GM12878 (cell line): ENCODE measurements at regions not wholly inside any gene's neighbourhood (a gene's known extent, or its start where the extent isn't known, plus 50 kb on each side); places are given as distances from the start of the nearest gene placed in this dataset.

Experiments used
- CHD1 ChIP-seq: IDR thresholded peaks from 2 replicates; pipeline ENCODE4 v1.6.1; 2012; ENCODE audit warnings: low read depth, low read length, improper control_type of control experiment
- ZNF217 ChIP-seq: fragments of 450-650 bp; IDR thresholded peaks from 2 replicates; pipeline ENCODE4 v1.6.1; 2017; ENCODE audit warnings: antibody characterized with exemption, mild to moderate bottlenecking
- TF ChIP-seq, protein P1 (sequence below): fragments of 450-650 bp; IDR thresholded peaks from 2 replicates; pipeline ENCODE4 v1.6.1; 2018; ENCODE audit warnings: borderline replicate concordance, mild to moderate bottlenecking; ENCODE audit not compliant: partially characterized antibody
- TF ChIP-seq, protein P2 (sequence below): fragments of 150-350 bp; IDR thresholded peaks from 2 replicates; pipeline ENCODE4 v1.6.1; 2014; ENCODE audit warnings: mild to moderate bottlenecking, low read depth, low read length

DNA sequence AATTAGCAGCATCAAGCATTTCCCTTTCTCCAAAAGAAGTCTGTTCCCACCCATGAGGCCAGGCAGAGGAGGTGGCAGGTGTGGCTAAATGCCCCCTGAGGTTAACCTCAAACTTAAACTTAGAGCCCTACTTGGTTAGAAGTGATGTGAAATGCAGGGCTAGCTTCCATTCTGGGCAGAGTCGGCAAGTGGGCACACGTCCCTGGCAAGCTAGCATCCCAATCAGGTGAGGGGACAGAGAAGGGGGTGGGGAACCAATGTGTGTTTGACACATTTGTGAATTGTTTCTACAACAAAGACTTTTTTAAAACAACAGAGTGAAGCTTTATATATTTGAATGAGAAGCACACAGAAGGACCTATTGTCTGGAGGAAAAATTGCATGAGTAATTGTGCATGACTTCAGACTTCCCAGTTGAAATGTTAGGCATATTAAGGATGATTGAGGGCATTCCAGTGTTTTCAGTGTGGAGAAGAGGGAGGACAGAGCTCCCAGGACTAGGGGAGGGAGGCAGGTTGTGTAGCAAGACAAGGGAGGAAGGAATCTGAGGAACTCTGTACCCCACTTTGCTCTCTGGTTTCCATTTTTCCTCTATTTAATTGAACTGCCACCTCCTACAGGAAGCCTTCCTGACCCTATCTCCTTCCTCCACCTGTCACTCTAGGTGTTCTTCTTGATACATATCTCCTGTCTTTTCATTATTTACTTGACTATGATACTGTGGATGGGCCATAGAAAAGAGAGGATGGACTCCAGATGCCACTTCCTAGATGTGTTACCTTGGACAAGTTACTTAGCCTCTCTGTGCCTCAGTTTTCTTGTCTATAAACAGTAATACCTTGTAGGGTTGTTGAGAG, 83.3 kb upstream of the PICALM start (continued):
- TF ChIP-seq CHD1, result no peak
- TF ChIP-seq, protein P1, sequence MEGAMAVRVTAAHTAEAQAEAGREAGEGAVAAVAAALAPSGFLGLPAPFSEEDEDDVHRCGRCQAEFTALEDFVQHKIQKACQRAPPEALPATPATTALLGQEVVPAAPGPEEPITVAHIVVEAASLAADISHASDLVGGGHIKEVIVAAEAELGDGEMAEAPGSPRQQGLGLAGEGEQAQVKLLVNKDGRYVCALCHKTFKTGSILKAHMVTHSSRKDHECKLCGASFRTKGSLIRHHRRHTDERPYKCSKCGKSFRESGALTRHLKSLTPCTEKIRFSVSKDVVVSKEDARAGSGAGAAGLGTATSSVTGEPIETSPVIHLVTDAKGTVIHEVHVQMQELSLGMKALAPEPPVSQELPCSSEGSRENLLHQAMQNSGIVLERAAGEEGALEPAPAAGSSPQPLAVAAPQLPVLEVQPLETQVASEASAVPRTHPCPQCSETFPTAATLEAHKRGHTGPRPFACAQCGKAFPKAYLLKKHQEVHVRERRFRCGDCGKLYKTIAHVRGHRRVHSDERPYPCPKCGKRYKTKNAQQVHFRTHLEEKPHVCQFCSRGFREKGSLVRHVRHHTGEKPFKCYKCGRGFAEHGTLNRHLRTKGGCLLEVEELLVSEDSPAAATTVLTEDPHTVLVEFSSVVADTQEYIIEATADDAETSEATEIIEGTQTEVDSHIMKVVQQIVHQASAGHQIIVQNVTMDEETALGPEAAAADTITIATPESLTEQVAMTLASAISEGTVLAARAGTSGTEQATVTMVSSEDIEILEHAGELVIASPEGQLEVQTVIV, result no peak
- TF ChIP-seq ZNF217, result 0 out of 2 replicates have a peak, but pooled peaks have one; percentile 55
- TF ChIP-seq, protein P2, sequence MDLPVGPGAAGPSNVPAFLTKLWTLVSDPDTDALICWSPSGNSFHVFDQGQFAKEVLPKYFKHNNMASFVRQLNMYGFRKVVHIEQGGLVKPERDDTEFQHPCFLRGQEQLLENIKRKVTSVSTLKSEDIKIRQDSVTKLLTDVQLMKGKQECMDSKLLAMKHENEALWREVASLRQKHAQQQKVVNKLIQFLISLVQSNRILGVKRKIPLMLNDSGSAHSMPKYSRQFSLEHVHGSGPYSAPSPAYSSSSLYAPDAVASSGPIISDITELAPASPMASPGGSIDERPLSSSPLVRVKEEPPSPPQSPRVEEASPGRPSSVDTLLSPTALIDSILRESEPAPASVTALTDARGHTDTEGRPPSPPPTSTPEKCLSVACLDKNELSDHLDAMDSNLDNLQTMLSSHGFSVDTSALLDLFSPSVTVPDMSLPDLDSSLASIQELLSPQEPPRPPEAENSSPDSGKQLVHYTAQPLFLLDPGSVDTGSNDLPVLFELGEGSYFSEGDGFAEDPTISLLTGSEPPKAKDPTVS, result no peak
- TF ChIP-seq, all 136 proteins: peak for 2
